G401.6 (cell line): ENCODE measurements at regions not wholly inside any gene's neighbourhood (a gene's known extent, or its start where the extent isn't known, plus 50 kb on each side); places are given as distances from the start of the nearest gene placed in this dataset.

ENCODE experiments used
- FAIRE-seq: peaks from 2 replicates; lab custom pipeline; 2012; peaks lifted over from hg19 to GRCh38; lab: Jason Lieb, UNC

- FAIRE-seq = no peak
Measured at GRCh38 chr5:164721656-164722055, 1216.2 kb downstream of the MAT2B start.

- FAIRE-seq = no peak
Measured at GRCh38 chr5:164722702-164723101, 1217.3 kb downstream of the MAT2B start.

GRCh38 chr5:164727012-164727411 is 1221.6 kb downstream of the MAT2B start:
- no peak for FAIRE-seq

GRCh38 chr5:164728733-164729132 is 1223.3 kb downstream of the MAT2B start:
- no peak for FAIRE-seq

- FAIRE-seq = no peak
Measured at GRCh38 chr5:164735334-164735733, 1229.9 kb downstream of the MAT2B start.

GRCh38 chr5:164741376-164741775 is 1236.0 kb downstream of the MAT2B start:
- FAIRE-seq = no peak

GRCh38 chr5:164742025-164742424 is 1236.6 kb downstream of the MAT2B start:
- no peak for FAIRE-seq

GRCh38 chr5:164746723-164747122 is 1241.3 kb downstream of the MAT2B start:
- no peak for FAIRE-seq

GRCh38 chr5:164747371-164747770 is 1242.0 kb downstream of the MAT2B start:
- FAIRE-seq = no peak

- no peak for FAIRE-seq
Measured at GRCh38 chr5:164748861-164749260, 1243.4 kb downstream of the MAT2B start.

GRCh38 chr5:164753434-164753833 is 1248.0 kb downstream of the MAT2B start:
- FAIRE-seq = no peak

- no peak for FAIRE-seq
Measured at GRCh38 chr5:164763206-164763605, 1257.8 kb downstream of the MAT2B start.

GRCh38 chr5:164772122-164772521 is 1266.7 kb downstream of the MAT2B start:
- no peak for FAIRE-seq

- FAIRE-seq = no peak
Measured at GRCh38 chr5:164784230-164784629, 1278.8 kb downstream of the MAT2B start.

- no peak for FAIRE-seq
Measured at GRCh38 chr5:164798110-164798509, 1292.7 kb downstream of the MAT2B start.

GRCh38 chr5:164799391-164799790 is 1294.0 kb downstream of the MAT2B start:
- FAIRE-seq = no peak

- FAIRE-seq = no peak
Measured at GRCh38 chr5:164801910-164802309, 1296.5 kb downstream of the MAT2B start.

- no peak for FAIRE-seq
Measured at GRCh38 chr5:164809821-164810220, 1304.4 kb downstream of the MAT2B start.

GRCh38 chr5:164818445-164818844 is 1313.0 kb downstream of the MAT2B start:
- no peak for FAIRE-seq

GRCh38 chr5:164824671-164825070 is 1319.3 kb downstream of the MAT2B start:
- FAIRE-seq = no peak

GRCh38 chr5:164832516-164832915 is 1327.1 kb downstream of the MAT2B start:
- FAIRE-seq = no peak

- FAIRE-seq = no peak
Measured at GRCh38 chr5:164844348-164844747, 1338.9 kb downstream of the MAT2B start.

GRCh38 chr5:164860896-164861295 is 1355.5 kb downstream of the MAT2B start:
- FAIRE-seq = no peak

- FAIRE-seq = no peak
Measured at GRCh38 chr5:164861610-164862009, 1356.2 kb downstream of the MAT2B start.

GRCh38 chr5:164868761-164869160 is 1363.3 kb downstream of the MAT2B start:
- no peak for FAIRE-seq
